GM19452 (cell line): ENCODE measurements at regions not wholly inside any gene's neighbourhood (a gene's known extent, or its start where the extent isn't known, plus 50 kb on each side); places are given as distances from the start of the nearest gene placed in this dataset.

Source experiments
- ATAC-seq: cut with Tn5 transposase; IDR thresholded peaks from one replicate; pipeline ENCODE4 v1.9.1; 2021; ENCODE audit not compliant: unreplicated experiment

- ATAC-seq = no peak
These were observed 112.3 kb upstream of the RADX start for GRCh38 chrX:106499473-106499872.

- no peak for ATAC-seq
These were observed 100.9 kb upstream of the RADX start for GRCh38 chrX:106510713-106511403.
